Activated CD4-positive, alpha-beta memory T cell treated with anti-CD3 and anti-CD28 coated beads, Interleukin-2, amount 10 ng/mL, durations not matched to agents 7 days and 5 days (primary cell): ENCODE measurements at regions not wholly inside any gene's neighbourhood (a gene's known extent, or its start where the extent isn't known, plus 50 kb on each side); places are given as distances from the start of the nearest gene placed in this dataset.

Experiments
- CTCF ChIA-PET: fragments of 350-600 bp; sonication (Branson Sonifier 250); formaldehyde crosslinking; loops from one replicate; lab custom pipeline; 2021; ENCODE audit warnings: antibody characterized with exemption, inconsistent platforms; lab: Charles Lee
- POLR2A ChIA-PET: fragments of 350-600 bp; sonication (Branson Sonifier 250); formaldehyde crosslinking; loops from one replicate; lab custom pipeline; 2021; ENCODE audit warnings: antibody characterized with exemption; lab: Charles Lee
- DNase-seq: peaks from one replicate; pipeline ENCODE4 v3.0.0-alpha.2; 2020
- H3K27ac Mint-ChIP-seq: one replicate; pipeline ENCODE4 v1.8.0; 2021; ENCODE audit warnings: mild to moderate bottlenecking, mixed read lengths
- H3K27me3 Mint-ChIP-seq: one replicate; pipeline ENCODE4 v1.8.0; 2021; ENCODE audit warnings: mixed read lengths
- H3K36me3 Mint-ChIP-seq: one replicate; pipeline ENCODE4 v1.8.0; 2021; ENCODE audit warnings: low read depth, mixed read lengths
- H3K4me1 Mint-ChIP-seq: one replicate; pipeline ENCODE4 v1.8.0; 2021; ENCODE audit warnings: mixed read lengths
- H3K4me3 Mint-ChIP-seq: one replicate; pipeline ENCODE4 v1.8.0; 2021; ENCODE audit warnings: mild to moderate bottlenecking, mixed read lengths
- H3K9me3 Mint-ChIP-seq: one replicate; pipeline ENCODE4 v1.8.0; 2021; ENCODE audit warnings: mixed read lengths

- no peak overlapping the region for H3K27ac Mint-ChIP-seq
- ChIA-PET POLR2A (no interaction called here), CTCF (no interaction called here)
- H3K27me3 Mint-ChIP-seq: peaks cover 11% of the 10 kb centered on the region
- no peak for DNase-seq
- peaks cover 6% of the 10 kb centered on the region for H3K4me1 Mint-ChIP-seq
- H3K4me3 Mint-ChIP-seq: no peak overlapping the region
- H3K36me3 Mint-ChIP-seq: no peaks in the 10 kb centered on the region
- H3K9me3 Mint-ChIP-seq: no peaks in the 10 kb centered on the region
Observed at GRCh38 chr13:50682002-50682401, 161.5 kb downstream of the DLEU7 start.

GRCh38 chr13:50682966-50683365 lies 160.5 kb downstream of the DLEU7 start:
- H3K27me3 Mint-ChIP-seq: peaks cover 12% of the 10 kb centered on the region
- CTCF ChIA-PET: no interaction called here

GRCh38 chr13:50684366-50684765 lies 159.1 kb downstream of the DLEU7 start:
- H3K36me3 Mint-ChIP-seq: no peaks in the 10 kb centered on the region
- no peak overlapping the region for H3K4me3 Mint-ChIP-seq
- no peaks in the 10 kb centered on the region for H3K9me3 Mint-ChIP-seq
- peaks cover 12% of the 10 kb centered on the region for H3K27me3 Mint-ChIP-seq
- ChIA-PET POLR2A (no interaction called here), CTCF (no interaction called here)
- DNase-seq: no peak
- H3K27ac Mint-ChIP-seq: no peak overlapping the region
- peaks cover 8% of the 10 kb centered on the region for H3K4me1 Mint-ChIP-seq

More at GRCh38 chr13:50682966-50683365, 160.5 kb downstream of the DLEU7 start:
- no peak overlapping the region for H3K4me3 Mint-ChIP-seq
- H3K4me1 Mint-ChIP-seq: peaks cover 8% of the 10 kb centered on the region
- no peaks in the 10 kb centered on the region for H3K36me3 Mint-ChIP-seq
- POLR2A ChIA-PET: no interaction called here
- H3K9me3 Mint-ChIP-seq: no peaks in the 10 kb centered on the region
- no peak overlapping the region for H3K27ac Mint-ChIP-seq
- DNase-seq: no peak

- no peak overlapping the region for H3K4me3 Mint-ChIP-seq
- peaks cover 8% of the 10 kb centered on the region for H3K4me1 Mint-ChIP-seq
- no peak overlapping the region for H3K27ac Mint-ChIP-seq
- H3K9me3 Mint-ChIP-seq: no peaks in the 10 kb centered on the region
- peaks cover 9% of the 10 kb centered on the region for H3K27me3 Mint-ChIP-seq
- ChIA-PET POLR2A (no interaction called here), CTCF (interaction anchor here (1.9 kb wide), 1 partner anchor 226 kb away, joined by 4 read pairs; no protein-coding TSS in a partner anchor)
- DNase-seq: no peak
- H3K36me3 Mint-ChIP-seq: no peaks in the 10 kb centered on the region
Observed at GRCh38 chr13:50685491-50685890, 158.0 kb downstream of the DLEU7 start.

- DNase-seq: no peak
- Mint-ChIP-seq H3K9me3 (no peaks in the 10 kb centered on the region), H3K4me3 (no peak overlapping the region), H3K27me3 (peaks cover 7% of the 10 kb centered on the region), H3K4me1 (peaks cover 8% of the 10 kb centered on the region), H3K27ac (no peak overlapping the region), H3K36me3 (no peaks in the 10 kb centered on the region)
- CTCF ChIA-PET: interaction anchor here (1.9 kb wide), 1 partner anchor 226 kb away, joined by 4 read pairs; no protein-coding TSS in a partner anchor
- POLR2A ChIA-PET: no interaction called here
Observed at GRCh38 chr13:50685956-50686355, 157.5 kb downstream of the DLEU7 start.

GRCh38 chr13:50686551-50686950 lies 156.9 kb downstream of the DLEU7 start:
- Mint-ChIP-seq H3K27me3 (peaks cover 7% of the 10 kb centered on the region), H3K9me3 (no peaks in the 10 kb centered on the region), H3K4me1 (peaks cover 8% of the 10 kb centered on the region), H3K36me3 (no peaks in the 10 kb centered on the region), H3K27ac (no peak overlapping the region), H3K4me3 (no peak overlapping the region)
- CTCF ChIA-PET: interaction anchor here (1.9 kb wide), 1 partner anchor 225 kb away, joined by 4 read pairs; no protein-coding TSS in a partner anchor
- POLR2A ChIA-PET: no interaction called here
- DNase-seq: no peak

- H3K4me1 Mint-ChIP-seq: peaks cover 8% of the 10 kb centered on the region
- H3K4me3 Mint-ChIP-seq: no peak overlapping the region
- no peak for DNase-seq
- peaks cover 7% of the 10 kb centered on the region for H3K27me3 Mint-ChIP-seq
- POLR2A ChIA-PET: no interaction called here
- CTCF ChIA-PET: no interaction called here
- H3K27ac Mint-ChIP-seq: no peak overlapping the region
- H3K36me3 Mint-ChIP-seq: no peaks in the 10 kb centered on the region
- H3K9me3 Mint-ChIP-seq: no peaks in the 10 kb centered on the region
Observed at GRCh38 chr13:50687545-50687944, 155.9 kb downstream of the DLEU7 start.

- Mint-ChIP-seq H3K36me3 (no peaks in the 10 kb centered on the region), H3K27me3 (peaks cover 7% of the 10 kb centered on the region), H3K9me3 (no peaks in the 10 kb centered on the region), H3K4me1 (peaks cover 8% of the 10 kb centered on the region), H3K27ac (no peak overlapping the region), H3K4me3 (no peak overlapping the region)
- ChIA-PET POLR2A (interaction anchor here (1.0 kb wide), 1 partner anchor 204 kb away, joined by 5 read pairs; no protein-coding TSS in a partner anchor), CTCF (no interaction called here)
- no peak for DNase-seq
Observed at GRCh38 chr13:50690006-50690405, 153.5 kb downstream of the DLEU7 start.

GRCh38 chr13:50691176-50691680 lies 152.3 kb downstream of the DLEU7 start:
- Mint-ChIP-seq H3K27ac (no peak overlapping the region), H3K36me3 (no peaks in the 10 kb centered on the region), H3K4me3 (no peak overlapping the region), H3K27me3 (peaks cover 7% of the 10 kb centered on the region), H3K9me3 (no peaks in the 10 kb centered on the region), H3K4me1 (peaks cover 8% of the 10 kb centered on the region)
- ChIA-PET CTCF (no interaction called here), POLR2A (interaction anchor here (0.6 kb wide), 1 partner anchor 726 kb away, joined by 3 read pairs; no protein-coding TSS in a partner anchor)
- DNase-seq: no peak

GRCh38 chr13:50691681-50692263 lies 151.7 kb downstream of the DLEU7 start:
- ChIA-PET CTCF (no interaction called here), POLR2A (interaction anchor here (0.6 kb wide), 1 partner anchor 727 kb away, joined by 3 read pairs; no protein-coding TSS in a partner anchor)

GRCh38 chr13:50692396-50692915 lies 151.0 kb downstream of the DLEU7 start:
- POLR2A ChIA-PET: no interaction called here
- no peaks in the 10 kb centered on the region for H3K4me1 Mint-ChIP-seq
- DNase-seq: no peak
- no peak overlapping the region for H3K4me3 Mint-ChIP-seq
- no peaks in the 10 kb centered on the region for H3K9me3 Mint-ChIP-seq
- no peak overlapping the region for H3K27ac Mint-ChIP-seq
- no peaks in the 10 kb centered on the region for H3K27me3 Mint-ChIP-seq
- CTCF ChIA-PET: no interaction called here
- H3K36me3 Mint-ChIP-seq: no peaks in the 10 kb centered on the region

More at GRCh38 chr13:50691681-50692263, 151.7 kb downstream of the DLEU7 start:
- Mint-ChIP-seq H3K9me3 (no peaks in the 10 kb centered on the region), H3K27me3 (peaks cover 3% of the 10 kb centered on the region), H3K4me3 (no peak overlapping the region), H3K36me3 (no peaks in the 10 kb centered on the region), H3K27ac (no peak overlapping the region), H3K4me1 (peaks cover 4% of the 10 kb centered on the region)
- no peak for DNase-seq

- CTCF ChIA-PET: no interaction called here
Observed at GRCh38 chr13:50693727-50694126, 149.8 kb downstream of the DLEU7 start.

GRCh38 chr13:50697746-50698539 lies 145.5 kb downstream of the DLEU7 start:
- H3K27me3 Mint-ChIP-seq: no peaks in the 10 kb centered on the region
- DNase-seq: no peak
- no peaks in the 10 kb centered on the region for H3K4me1 Mint-ChIP-seq
- H3K36me3 Mint-ChIP-seq: no peaks in the 10 kb centered on the region
- H3K27ac Mint-ChIP-seq: no peak overlapping the region
- ChIA-PET CTCF (no interaction called here), POLR2A (no interaction called here)
- no peaks in the 10 kb centered on the region for H3K9me3 Mint-ChIP-seq
- no peak overlapping the region for H3K4me3 Mint-ChIP-seq

More at GRCh38 chr13:50693727-50694126, 149.8 kb downstream of the DLEU7 start:
- H3K4me1 Mint-ChIP-seq: no peaks in the 10 kb centered on the region
- no peaks in the 10 kb centered on the region for H3K9me3 Mint-ChIP-seq
- POLR2A ChIA-PET: interaction anchor here (1.0 kb wide), 1 partner anchor 26 kb away, joined by 3 read pairs; no protein-coding TSS in a partner anchor
- no peaks in the 10 kb centered on the region for H3K27me3 Mint-ChIP-seq
- no peaks in the 10 kb centered on the region for H3K36me3 Mint-ChIP-seq
- no peak overlapping the region for H3K27ac Mint-ChIP-seq
- DNase-seq: no peak
- no peak overlapping the region for H3K4me3 Mint-ChIP-seq
